HG03039 (cell line): ENCODE measurements at regions not wholly inside any gene's neighbourhood (a gene's known extent, or its start where the extent isn't known, plus 50 kb on each side); places are given as distances from the start of the nearest gene placed in this dataset.

ENCODE experiments used
- ATAC-seq: cut with Tn5 transposase; IDR thresholded peaks from one replicate; pipeline ENCODE4 v1.9.1; 2021; ENCODE audit warnings: mild to moderate bottlenecking, moderate library complexity; ENCODE audit not compliant: unreplicated experiment

- no peak for ATAC-seq
Measured at GRCh38 chr7:84684836-84685480, 490.4 kb upstream of the SEMA3A start.

- ATAC-seq: no peak
Measured at GRCh38 chr7:84682543-84682942, 488.0 kb upstream of the SEMA3A start.

- ATAC-seq: no peak
Measured at GRCh38 chr7:84678841-84679240, 484.3 kb upstream of the SEMA3A start.

GRCh38 chr7:84677117-84677732, 482.6 kb upstream of the SEMA3A start:
- ATAC-seq: no peak

GRCh38 chr7:84675633-84676034, 481.0 kb upstream of the SEMA3A start:
- ATAC-seq: no peak

GRCh38 chr7:84674236-84674913, 479.8 kb upstream of the SEMA3A start:
- no peak for ATAC-seq

GRCh38 chr7:84669177-84669732, 474.7 kb upstream of the SEMA3A start:
- no peak for ATAC-seq

GRCh38 chr7:84668116-84668515, 473.5 kb upstream of the SEMA3A start:
- no peak for ATAC-seq

- no peak for ATAC-seq
Measured at GRCh38 chr7:84666651-84667050, 472.1 kb upstream of the SEMA3A start.

GRCh38 chr7:84665339-84665738, 470.8 kb upstream of the SEMA3A start:
- ATAC-seq: no peak

- ATAC-seq: no peak
Measured at GRCh38 chr7:84664626-84665025, 470.0 kb upstream of the SEMA3A start.

GRCh38 chr7:84663224-84663623, 468.6 kb upstream of the SEMA3A start:
- no peak for ATAC-seq

- ATAC-seq: no peak
Measured at GRCh38 chr7:84658286-84658685, 463.7 kb upstream of the SEMA3A start.

- ATAC-seq: no peak
Measured at GRCh38 chr7:84654273-84654672, 459.7 kb upstream of the SEMA3A start.

- no peak for ATAC-seq
Measured at GRCh38 chr7:84651876-84652275, 457.3 kb upstream of the SEMA3A start.

GRCh38 chr7:84647797-84648757, 453.5 kb upstream of the SEMA3A start:
- no peak for ATAC-seq

GRCh38 chr7:84642611-84643010, 448.0 kb upstream of the SEMA3A start:
- ATAC-seq: no peak

GRCh38 chr7:84640637-84641036, 446.0 kb upstream of the SEMA3A start:
- no peak for ATAC-seq

- ATAC-seq: no peak
Measured at GRCh38 chr7:84638339-84638697, 443.7 kb upstream of the SEMA3A start.

GRCh38 chr7:84637568-84638338, 443.2 kb upstream of the SEMA3A start:
- ATAC-seq: no peak
